ENCODE measurements at regions not wholly inside any gene's neighbourhood (a gene's known extent, or its start where the extent isn't known, plus 50 kb on each side); places are given as distances from the start of the nearest gene placed in this dataset.

- TF ChIP-seq ZNF462 (CRISPR knock-in tag; IDR thresholded peaks at IDR 0.05) (no peak), ZNF114 (CRISPR knock-in tag; IDR thresholded peaks at IDR 0.05) (no peak)
Measured at GRCh38 chr1:208324005-208324404, 79.8 kb upstream of the PLXNA2 start (continued).

DNA sequence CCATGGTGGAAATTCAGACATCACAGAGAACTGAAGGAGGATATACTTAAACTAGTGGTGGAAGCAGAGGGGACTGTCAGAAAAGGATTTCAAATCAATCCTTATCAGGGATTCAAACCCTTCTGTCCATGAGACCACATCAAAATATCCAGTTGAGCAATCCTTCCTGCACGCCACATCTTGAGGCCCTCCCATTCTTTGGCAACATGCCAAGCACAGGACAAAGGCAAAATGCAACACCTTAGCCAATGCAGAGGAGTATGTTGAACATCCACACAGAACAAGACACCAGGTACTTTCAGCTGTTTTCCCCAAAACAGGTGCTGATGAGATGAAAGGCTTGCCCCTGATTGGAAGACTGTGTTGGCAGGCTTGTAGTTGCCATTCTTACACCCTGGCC, 81.8 kb upstream of the PLXNA2 start:
- H3K27me3 ChIP-seq (ENCODE audit: insufficient read depth), result no peaks in the 10 kb centered on the region
- Mint-ChIP-seq H3K27ac (no peak overlapping the region), H3K4me1 (peaks cover 12% of the 10 kb centered on the region; the same call in 2 of the 3 replicates), H3K4me3 (no peak overlapping the region), H3K27me3 (ENCODE audit: insufficient read depth, low read depth, poor library complexity) (peaks cover 2% of the 10 kb centered on the region), H3K9me3 (no peaks in the 10 kb centered on the region), H3K36me3 (ENCODE audit: low read depth) (no peaks in the 10 kb centered on the region)
- H3K4me2 ChIP-seq, result no peak overlapping the region
- DNase-seq (ENCODE audit: low spot score), result no peak
- H3K27ac ChIP-seq (ENCODE audit: low read depth), result no peak overlapping the region
- H3K9me2 ChIP-seq (ENCODE audit: insufficient read depth), result no peaks in the 10 kb centered on the region
- H4K20me1 ChIP-seq (replicated peaks; ENCODE audit: insufficient read depth), result no peaks in the 10 kb centered on the region
- ATAC-seq, result no peak
- H3K79me2 ChIP-seq (replicated peaks; ENCODE audit: insufficient read depth), result no peaks in the 10 kb centered on the region
- no peaks in the 10 kb centered on the region for H3F3A ChIP-seq (replicated peaks; ENCODE audit: low read depth)
- no peak overlapping the region for H2AFZ ChIP-seq
- H3K4me1 ChIP-seq (ENCODE audit: insufficient read depth), result peaks cover 3% of the 10 kb centered on the region
- no peak overlapping the region for H3K4me3 ChIP-seq
- no peaks in the 10 kb centered on the region for H3K36me3 ChIP-seq (ENCODE audit: insufficient read depth)
- TF ChIP-seq ZNF114 (CRISPR knock-in tag; IDR thresholded peaks at IDR 0.05) (no peak), EZH2 (IDR thresholded peaks at IDR 0.05; ENCODE audit: low read depth, unreplicated experiment) (no peak), JUNB (IDR thresholded peaks at IDR 0.05; ENCODE audit: unreplicated experiment) (no peak), EZH2phosphoT487 (IDR thresholded peaks at IDR 0.05; ENCODE audit: unreplicated experiment) (no peak), ZNF462 (CRISPR knock-in tag; IDR thresholded peaks at IDR 0.05) (no peak)
- TF ChIP-seq, protein P1, sequence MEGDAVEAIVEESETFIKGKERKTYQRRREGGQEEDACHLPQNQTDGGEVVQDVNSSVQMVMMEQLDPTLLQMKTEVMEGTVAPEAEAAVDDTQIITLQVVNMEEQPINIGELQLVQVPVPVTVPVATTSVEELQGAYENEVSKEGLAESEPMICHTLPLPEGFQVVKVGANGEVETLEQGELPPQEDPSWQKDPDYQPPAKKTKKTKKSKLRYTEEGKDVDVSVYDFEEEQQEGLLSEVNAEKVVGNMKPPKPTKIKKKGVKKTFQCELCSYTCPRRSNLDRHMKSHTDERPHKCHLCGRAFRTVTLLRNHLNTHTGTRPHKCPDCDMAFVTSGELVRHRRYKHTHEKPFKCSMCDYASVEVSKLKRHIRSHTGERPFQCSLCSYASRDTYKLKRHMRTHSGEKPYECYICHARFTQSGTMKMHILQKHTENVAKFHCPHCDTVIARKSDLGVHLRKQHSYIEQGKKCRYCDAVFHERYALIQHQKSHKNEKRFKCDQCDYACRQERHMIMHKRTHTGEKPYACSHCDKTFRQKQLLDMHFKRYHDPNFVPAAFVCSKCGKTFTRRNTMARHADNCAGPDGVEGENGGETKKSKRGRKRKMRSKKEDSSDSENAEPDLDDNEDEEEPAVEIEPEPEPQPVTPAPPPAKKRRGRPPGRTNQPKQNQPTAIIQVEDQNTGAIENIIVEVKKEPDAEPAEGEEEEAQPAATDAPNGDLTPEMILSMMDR (conservative IDR thresholded peaks at IDR 0.05; ENCODE audit: low read depth in 2 of 2), result no peak

Data from GM23338 (cell line).